RCC 7860 (cell line): ENCODE measurements at regions not wholly inside any gene's neighbourhood (a gene's known extent, or its start where the extent isn't known, plus 50 kb on each side); places are given as distances from the start of the nearest gene placed in this dataset.
"Not testable (repeated sequence)": the region's sequence is repeated elsewhere in the genome, so short reads cannot be mapped to it uniquely, and the experiment has no call there.

Experiments
- DNase-seq: peaks from one replicate; pipeline ENCODE4 v3.0.0-alpha.2; 2015; ENCODE audit warnings: low spot score
- FAIRE-seq: peaks from 2 replicates; lab custom pipeline; 2012; peaks lifted over from hg19 to GRCh38; lab: Jason Lieb, UNC

DNA sequence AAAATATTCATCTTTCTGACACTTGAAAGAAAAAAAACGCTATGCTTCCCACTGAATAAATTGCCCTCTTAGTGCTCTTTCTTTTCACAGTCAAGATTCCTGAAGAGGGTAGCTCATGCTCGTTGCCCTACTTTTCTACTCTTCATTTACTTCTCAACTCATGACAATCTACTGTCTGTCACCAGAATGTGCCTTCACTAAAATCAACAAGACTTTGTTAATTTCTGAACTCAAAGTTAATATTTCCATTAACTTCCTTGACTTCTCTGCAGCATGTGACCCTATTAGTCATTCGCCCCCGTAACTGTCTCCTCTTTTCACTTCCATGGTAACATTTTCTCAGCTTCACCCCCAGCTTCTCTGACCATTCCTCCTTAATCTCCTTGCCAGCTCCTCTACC is 98.9 kb upstream of the MAPRE2 start:
- DNase-seq (peak; percentile 6), FAIRE-seq (peak; percentile 12)

DNA sequence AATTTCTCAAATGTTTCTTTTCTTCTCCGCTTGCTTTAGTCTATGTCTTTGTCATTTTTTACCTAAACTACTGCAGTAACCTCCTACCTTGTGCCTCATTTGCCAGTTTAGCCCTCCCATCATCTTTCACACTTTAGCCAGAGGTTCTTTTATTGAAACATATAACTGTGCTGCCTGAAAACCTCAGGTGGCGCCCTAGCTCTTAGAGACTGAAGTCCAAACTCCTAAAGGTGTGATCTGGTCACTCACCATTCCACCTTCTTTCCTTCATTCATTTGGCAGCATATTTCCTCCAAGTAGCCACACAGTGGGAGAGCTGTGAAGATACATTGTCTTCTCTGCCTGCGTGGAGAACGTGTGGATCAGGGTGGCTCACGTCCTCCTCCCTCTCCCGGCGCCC is 98.2 kb upstream of the MAPRE2 start:
- DNase-seq, result no peak
- no peak for FAIRE-seq

DNA sequence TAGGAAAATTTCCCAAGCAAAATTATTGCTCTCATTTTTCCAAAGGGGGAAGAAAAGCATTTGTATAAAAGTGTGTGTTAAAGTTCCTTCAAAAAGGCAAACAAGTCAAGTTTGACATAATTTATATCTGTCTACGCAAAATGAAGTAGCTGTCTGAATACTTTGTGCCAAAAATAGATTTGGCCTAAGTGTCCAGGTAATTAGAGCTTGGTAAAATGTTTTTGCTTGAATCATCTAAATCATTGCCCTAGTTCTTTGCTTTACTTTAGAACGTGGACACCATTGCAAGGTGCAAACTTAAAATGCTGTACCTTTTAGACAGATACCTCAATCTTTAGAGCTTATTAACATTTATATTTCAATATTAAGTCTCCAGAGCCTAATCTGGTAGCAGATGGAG is 97.6 kb upstream of the MAPRE2 start:
- no peak for FAIRE-seq
- DNase-seq, result no peak

DNA sequence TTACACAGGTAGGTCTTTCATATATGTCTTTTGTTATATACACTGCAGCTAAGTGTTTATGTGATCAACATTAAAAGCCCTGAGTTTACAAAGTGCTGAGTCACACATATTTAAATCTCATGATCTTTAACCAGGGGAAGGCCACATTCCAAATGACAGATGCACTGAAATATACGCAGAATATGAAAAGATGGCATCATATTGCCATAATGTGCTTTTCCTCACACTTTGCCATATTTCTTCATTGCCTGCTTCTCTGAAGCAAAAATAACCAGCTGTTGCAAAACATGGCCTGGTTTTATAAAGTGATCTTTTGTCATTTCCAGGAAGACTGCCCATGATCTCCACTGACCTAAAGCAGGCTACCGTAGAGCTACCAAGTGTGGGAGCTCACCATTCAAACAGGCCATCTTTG is 93.5 kb upstream of the MAPRE2 start:
- FAIRE-seq (no peak), DNase-seq (no peak)

DNA sequence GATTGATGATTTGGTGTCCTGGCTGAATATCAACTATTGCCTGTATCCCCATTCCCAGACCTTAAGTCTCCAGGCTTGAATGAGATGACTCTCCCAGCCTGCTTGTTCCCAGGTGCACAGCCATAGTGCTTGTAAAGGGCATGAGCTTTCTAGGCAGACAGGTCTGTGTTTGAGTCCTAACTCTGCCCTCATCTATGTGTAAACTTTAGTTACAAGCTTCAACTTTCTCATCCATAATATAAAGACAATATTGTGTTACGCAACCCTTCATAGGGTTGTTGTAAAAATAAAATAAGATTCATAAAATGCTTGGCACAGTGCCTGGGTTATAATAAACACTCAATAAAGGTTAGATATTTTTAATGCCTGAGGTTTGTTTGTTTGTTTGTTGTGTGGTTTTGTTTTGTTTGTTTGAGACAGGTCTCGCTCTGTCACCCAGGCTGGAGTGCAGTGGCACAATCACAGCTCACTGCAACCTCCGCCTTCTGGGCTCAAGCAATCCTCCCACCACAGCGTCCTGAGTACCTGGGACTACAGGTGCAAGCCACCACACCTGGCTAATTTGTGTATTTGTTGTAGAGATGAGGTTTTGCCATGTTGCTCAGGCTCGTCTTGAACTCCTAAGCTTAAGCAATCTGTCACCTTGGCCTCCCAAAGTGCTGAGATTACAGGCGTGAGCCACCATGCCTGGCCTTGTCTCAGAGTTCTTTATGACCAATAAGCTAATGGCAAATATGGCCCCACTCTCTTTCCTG is 89.4 kb upstream of the MAPRE2 start:
- DNase-seq (no peak), FAIRE-seq (no peak)

DNA sequence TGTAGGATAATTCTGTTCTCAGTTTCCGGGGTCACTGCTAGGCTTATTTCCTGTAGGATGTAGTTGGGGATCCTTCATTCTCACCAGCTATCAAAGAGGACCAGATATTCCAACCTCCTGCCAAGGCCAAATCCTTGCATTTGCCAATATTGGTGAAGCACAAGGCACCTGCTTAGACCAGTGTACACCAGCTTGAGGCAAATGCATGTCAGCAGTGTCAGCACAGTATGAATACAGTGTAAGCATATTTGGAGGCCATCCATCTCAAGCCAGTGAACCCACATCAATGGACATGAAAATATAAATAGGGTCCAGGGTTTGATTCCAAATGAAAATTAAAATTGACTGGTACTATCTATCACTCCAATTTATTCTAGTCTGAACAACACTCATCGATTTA is 88.0 kb upstream of the MAPRE2 start:
- no peak for FAIRE-seq
- DNase-seq, result no peak

DNA sequence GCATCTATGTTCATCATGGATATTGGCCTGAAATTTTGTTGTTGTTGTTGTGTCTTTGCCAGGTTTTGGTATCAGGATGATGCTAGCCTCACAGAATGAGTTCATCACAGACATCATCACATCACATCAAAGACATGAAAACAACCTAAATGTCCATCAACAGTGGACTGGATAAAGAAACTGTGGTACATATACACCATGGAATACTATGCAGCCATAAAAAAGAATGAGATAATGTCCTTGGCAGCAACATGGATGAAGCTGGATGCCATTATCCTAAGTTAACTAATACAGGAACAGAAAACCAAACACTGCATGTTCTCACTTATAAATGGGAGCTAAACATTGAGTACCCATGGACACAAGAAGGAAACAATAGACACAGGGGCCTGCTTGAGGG is 85.7 kb upstream of the MAPRE2 start:
- not testable (repeated sequence) for DNase-seq, FAIRE-seq

DNA sequence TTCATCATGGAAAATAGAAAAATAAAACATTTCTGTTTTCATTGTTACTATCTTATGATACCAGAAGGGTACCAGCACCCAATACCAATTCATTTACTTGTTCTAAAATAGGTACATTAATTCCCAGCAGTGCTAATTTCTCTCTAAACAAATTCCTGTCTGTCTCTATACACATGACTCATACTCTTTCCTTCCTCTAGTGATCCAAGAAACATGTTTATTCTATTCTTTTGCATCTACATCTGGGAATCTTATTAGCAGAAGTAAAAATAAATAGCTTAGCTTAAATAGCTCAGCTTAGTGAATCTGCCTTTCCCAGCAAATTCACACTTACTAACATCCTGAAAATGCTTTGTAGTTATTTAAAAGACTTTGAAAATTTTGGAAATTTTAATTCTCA is 84.5 kb upstream of the MAPRE2 start:
- FAIRE-seq, result no peak
- DNase-seq, result no peak

DNA sequence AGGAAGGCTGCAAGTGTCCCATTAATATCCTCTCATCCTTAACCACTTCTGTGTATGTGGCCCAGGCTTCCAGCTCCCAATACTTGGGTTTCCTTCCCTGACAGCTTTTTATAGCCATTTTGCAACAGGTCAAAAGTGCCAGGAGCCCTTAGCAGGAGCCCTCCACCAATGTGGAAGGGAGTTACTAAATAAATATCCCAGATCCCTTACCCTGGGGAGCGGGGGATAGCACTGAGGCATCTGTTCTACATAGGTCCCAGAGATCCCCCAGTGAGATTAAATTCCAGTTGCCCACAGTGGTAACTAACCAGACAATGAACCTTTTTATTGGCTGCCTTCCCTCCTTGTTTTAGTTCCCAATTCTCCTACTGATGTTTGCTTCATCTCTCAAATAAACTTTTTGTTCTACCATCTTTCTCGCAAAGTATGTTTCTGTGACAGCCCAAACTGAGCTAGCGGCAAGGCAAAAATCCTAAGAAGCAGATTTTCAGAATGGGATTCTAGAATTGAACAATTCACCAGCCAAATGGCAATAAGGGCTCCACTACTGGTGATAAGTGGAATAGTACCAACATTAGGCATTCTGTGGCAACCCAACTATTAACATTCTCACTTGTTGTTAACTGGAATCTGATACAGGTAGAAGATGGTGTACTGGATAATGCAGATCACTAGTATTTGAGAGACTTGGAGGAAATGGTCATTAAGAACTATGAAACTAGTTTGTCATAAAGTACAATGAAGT is 83.9 kb upstream of the MAPRE2 start:
- FAIRE-seq (no peak), DNase-seq (no peak)

DNA sequence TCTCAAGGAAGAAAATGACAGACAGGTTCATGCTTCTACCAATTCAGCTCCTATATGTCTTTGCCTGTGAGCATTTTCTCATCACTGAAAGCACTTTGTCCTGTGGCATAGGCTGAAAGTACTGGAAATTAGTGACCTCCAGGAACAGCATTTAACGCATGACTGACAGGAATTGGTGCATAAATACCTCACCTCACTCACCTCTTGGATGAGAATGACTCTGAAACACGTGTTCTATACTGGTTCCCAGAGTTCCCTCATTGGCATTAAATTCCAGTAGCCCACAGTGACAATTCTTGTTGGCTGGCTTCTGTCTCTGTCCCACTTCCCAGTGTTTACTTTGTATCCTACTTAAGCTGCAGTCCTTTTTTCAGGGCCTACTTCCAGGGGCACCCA is 83.4 kb upstream of the MAPRE2 start:
- DNase-seq (peak; percentile 4), FAIRE-seq (peak; percentile 16)

DNA sequence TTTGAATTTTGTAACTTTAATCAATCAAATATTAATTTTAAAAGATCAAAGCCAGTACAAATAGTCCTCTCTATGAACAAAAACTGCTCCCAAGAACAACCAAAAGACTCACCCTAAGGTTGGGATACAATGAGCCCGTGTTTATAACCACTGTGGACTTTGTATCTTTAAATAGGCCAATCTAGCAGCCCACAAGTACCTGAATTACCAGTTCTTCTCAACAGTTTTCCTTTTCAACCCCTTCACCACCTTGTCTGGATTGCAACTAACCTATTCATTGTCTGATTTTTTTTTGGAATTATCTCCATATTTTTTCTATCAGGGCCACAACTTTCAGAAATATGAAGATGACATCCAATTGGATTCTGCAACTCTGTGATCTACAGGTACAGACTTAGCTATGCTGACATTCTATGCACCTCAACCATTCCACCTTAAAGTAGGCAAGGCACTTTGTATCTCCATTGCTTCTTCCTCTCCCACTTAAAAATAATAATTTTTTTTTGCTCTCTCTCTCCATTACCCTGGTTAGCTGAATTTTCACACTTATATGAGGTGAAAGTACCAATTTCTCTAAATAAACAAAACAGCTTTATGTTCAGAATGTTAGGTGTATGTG is 81.9 kb upstream of the MAPRE2 start:
- FAIRE-seq, result no peak
- no peak for DNase-seq

DNA sequence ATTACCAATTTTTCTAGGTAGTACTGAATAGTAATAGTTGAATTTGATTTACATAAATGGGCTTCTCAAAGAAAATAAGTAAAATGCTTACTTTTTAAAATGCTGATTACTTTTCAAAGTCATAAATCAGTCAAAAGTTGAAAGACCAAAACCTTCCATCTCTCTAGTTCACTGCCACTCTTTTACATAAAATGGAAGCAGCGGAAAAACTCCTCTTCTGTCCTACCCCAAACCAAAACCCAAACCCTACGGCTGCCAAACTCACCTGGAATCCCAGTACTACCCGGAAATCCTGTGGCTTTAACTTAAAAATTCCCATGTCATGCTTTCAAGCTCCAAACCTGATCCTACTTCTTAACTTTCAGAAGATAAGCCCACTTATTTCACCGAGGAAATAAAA is 81.2 kb upstream of the MAPRE2 start:
- DNase-seq (no peak), FAIRE-seq (no peak)

DNA sequence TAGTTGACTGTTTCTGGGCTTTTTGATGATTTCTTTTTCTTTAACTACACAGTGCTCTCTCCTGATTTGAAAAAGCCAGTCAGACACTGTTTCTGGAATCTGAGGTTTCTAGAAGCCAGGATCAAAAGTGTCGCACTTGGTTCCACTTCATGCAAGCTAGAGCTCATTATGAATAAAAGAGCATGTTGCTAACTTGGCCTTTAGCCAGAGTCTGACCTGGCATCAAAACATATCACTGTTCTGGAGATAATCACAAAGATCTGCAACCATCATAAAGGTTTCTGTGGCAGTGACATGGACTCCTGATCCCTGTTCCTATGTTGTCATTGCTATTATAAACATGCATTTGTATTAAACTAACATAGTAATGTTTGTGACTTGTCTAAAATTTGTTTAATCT is 76.1 kb upstream of the MAPRE2 start:
- no peak for FAIRE-seq
- DNase-seq, result no peak

DNA sequence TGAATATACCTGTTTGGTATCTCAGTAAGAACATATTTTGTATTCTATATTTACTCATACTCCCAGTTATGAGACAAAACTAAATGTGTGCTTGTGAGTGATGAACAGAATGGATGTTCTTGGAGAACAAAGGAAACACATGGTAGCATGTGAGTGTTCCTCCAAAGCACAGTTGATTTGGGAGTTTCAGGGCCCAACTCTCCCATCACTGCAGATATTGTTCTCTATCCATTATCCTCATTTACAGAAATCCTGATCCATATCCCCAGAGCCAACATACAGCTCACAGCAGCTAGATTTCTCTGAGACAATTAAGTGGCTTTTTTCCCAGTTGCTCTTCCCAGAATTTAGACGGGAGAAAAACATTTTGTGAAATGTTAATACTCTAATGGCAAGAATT is 75.6 kb upstream of the MAPRE2 start:
- DNase-seq (no peak), FAIRE-seq (no peak)

DNA sequence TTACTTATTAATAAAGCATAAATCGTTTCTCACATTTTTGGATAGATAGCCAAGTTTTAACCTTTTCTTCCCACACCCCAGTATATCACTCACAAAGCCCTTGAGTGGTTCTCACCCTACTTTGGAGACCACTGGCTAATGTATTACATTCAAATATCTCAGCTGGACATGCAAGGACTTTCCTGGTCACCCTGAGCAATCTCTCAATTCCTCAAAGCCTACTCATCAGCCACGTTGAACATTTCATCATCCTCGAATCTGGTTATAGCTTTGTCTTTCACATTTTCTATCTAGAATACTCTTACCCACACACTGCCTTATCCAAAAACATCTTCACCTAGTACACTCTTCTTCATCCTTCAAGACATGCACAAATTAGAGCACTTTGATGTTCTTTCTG is 71.1 kb upstream of the MAPRE2 start:
- no peak for FAIRE-seq
- DNase-seq, result no peak

DNA sequence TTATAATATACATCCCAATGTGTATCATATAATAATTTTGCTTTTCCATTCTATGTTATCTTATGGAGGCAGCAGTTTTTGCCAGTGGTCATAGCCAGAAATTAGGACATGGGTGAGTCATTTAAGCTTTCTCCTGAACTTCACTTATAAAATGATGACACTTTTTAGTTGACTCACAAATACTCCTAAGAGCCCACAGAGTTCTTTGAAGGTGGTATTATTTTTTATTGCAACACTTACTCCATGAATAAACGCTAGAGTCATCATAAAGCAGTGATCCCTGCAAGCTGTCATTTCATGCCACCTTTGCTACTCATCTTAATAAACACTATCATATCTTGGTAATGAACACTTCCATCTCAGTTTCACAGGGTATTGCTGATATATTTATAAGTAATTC is 69.9 kb upstream of the MAPRE2 start:
- DNase-seq, result peak; percentile 33

DNA sequence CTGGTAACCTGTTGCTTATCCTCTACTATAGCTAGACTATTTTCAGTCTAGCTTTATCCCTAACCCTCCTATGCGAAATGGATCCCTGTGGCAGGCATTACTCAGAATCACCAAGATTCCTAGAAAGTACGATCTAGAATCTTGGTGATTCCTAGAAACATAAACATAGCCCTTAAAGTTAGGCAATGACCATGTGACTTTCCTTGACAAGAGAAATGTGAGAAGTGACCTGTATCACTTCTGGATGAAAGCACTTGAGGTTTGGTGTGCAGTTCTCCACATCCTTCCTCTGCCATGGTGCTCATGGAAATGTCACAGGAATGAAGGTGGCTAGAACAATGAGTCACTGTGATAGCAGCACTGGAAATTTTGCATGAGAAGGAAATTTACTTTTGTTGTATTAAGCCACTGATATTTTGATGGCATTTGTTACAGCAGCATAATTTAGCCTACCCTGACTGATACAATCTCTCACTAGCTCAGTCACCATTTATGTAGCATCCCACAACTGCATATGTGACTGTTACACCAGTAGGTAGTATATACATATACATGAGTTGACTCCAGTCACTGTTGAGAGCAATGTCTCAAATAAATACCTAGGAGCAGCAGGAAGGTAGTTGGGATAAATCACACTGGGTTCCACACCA is 68.3 kb upstream of the MAPRE2 start:
- FAIRE-seq (no peak), DNase-seq (peak; percentile 8)

More for the DNA sequence above, 69.9 kb upstream of the MAPRE2 start:
- FAIRE-seq, result peak; percentile 39

DNA sequence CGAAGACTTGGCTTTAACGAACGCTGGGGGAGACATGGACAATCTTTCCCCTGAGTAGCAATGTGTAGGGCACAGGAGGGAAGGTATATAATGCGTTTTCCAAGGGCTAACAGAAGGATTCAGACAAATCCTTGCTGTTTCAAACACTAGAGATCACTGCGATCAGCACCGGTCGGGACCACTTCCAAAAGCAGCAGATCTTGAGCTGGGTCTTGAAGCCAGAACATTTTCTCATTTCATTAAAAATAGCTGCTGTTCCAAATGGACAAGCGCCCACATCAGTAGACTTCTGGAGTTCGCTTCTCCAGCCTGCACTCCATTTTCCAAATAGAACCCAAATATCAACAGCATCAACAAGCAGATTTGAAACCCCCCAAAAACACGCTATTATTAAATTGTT is 65.1 kb upstream of the MAPRE2 start:
- no peak for DNase-seq
- FAIRE-seq, result no peak

DNA sequence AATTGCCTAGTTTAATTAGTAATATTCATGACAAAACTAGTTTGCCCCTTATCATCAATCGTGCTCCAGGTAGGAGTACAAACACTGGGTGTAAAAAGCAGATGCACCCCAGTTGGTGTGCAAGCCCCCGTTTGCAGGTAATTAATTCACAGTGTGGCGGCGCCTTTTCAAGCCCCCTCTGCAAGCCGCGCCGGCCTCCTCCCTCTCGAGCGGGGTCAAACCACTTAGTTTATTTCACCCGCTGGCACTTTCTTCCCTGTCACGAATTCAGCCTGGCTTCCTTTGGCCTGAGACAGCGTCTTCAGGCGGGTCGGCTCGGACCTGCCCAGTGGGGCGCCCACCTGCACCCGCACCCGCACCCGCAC is 64.7 kb upstream of the MAPRE2 start:
- DNase-seq (no peak), FAIRE-seq (no peak)

DNA sequence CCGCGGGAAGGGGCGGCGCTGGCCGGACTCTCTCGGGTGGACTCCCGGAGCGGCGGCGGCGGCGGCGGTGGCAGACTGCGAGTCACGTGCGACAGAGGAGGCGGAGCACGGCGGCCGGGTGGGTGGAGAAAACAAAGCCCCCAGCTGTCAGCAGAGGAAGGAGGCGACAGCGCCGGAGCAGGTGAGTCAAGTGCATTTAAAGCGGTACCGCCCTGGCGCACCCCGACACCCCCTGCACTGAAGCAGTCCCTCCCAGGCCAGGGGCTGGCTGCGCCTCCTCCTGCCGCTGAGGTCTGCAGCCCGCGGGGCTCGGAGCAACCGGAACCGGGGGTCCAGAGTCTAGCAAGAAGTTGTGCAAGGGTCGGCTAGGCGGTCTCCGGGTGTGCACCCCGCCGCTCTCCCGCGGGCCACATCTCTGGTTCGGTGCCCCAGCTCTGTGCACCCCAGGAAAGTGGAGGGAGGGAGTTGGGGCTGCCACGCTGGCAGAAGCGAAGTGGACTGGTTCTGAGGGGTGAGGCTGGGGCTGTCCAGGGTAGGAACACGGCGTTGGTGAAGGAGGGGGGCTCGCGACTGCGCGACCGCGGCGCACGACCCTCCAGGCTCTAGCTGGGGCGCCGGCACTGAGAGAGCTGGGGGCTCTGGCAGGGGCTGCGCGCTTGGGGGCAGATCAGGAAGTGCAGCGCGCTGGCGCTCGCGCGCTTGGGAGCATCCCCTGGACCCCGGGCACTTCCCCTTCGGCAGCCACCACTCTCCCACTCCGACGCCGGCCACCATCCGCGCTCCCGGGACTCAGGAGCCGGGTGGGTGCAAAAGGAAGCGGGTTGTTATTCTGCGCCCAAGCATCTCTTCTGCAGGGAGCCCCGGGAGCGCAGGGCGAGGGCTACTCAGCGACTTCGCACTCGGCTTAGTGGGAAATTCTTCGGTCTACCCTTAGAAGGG is 64.0 kb upstream of the MAPRE2 start:
- no peak for FAIRE-seq
- DNase-seq, result no peak
